Right cardiac atrium (tissue), 5 donors: ENCODE measurements at regions not wholly inside any gene's neighbourhood (a gene's known extent, or its start where the extent isn't known, plus 50 kb on each side); places are given as distances from the start of the nearest gene placed in this dataset.

Source experiments
- ATAC-seq, 2 donors: fragments of 200-7000 bp; cut with Tn5 transposase; one replicate each; pipeline versions ENCODE4 v1.8.0 to v1.9.1; 2020; ENCODE audit warnings: moderate library complexity in 2 of 2, mild to moderate bottlenecking in 1 of 2
- DNase-seq, 3 donors: peaks; one replicate each; pipeline ENCODE4 v3.0.0-alpha.2; 2020
- H3K27ac ChIP-seq: one replicate; pipeline ENCODE4 v1.5.1; 2013; ENCODE audit warnings: mild to moderate bottlenecking, low read length, control low read depth, moderate library complexity
- H3K27me3 ChIP-seq: one replicate; pipeline ENCODE4 v1.6.1; 2013; ENCODE audit not compliant: control insufficient read depth, insufficient read depth
- H3K4me1 ChIP-seq: one replicate; pipeline ENCODE4 v1.6.1; 2013; ENCODE audit warnings: low read length; ENCODE audit not compliant: control insufficient read depth, insufficient read depth
- H3K4me3 ChIP-seq: one replicate; pipeline ENCODE4 v1.5.1; 2013; ENCODE audit warnings: low read length, control low read depth
- H3K9me3 ChIP-seq: one replicate; pipeline ENCODE4 v1.6.1; 2013; ENCODE audit warnings: low read length; ENCODE audit not compliant: control insufficient read depth
- WGBS: extraction: QIAGEN DNeasy Blood & Tissue Kit; methylation state at CpG from one replicate; pipeline ENCODE4 v1.1.7; 2013; 5-methylcytosine and 5-hydroxymethylcytosine counted together
- intact Hi-C, 4 donors: fragments of 100-400 bp; cut with DNase I; formaldehyde crosslinking; loops; one replicate each; pipeline versions ENCODE4 v1.11.0 to v1.14.0; 2022 to 2023
- donor health status: healthy with polysubstance abuse.
- donor health status: DM: no; HTN: yes; CAD: no.
- donor health status: DM: no; HTN: no; CAD: no.
- donor health status: DM: no; HTN: yes; CAD: no; lungs with severe emphysema.
- donor health status: DM: yes; HTN: yes; CAD: no.

GRCh38 chr5:23027331-23027730 is 174.2 kb upstream of the CDH12 start:
- H3K4me1 ChIP-seq: peaks cover 2% of the 10 kb centered on the region
- DNase-seq (no peak), ATAC-seq (peak; percentile 92 to 94)
- no peaks in the 10 kb centered on the region for H3K9me3 ChIP-seq
- no peaks in the 10 kb centered on the region for H3K27me3 ChIP-seq
- H3K27ac ChIP-seq: peak overlapping the region; percentile 84
- H3K4me3 ChIP-seq: no peak overlapping the region
- 39% methylated on average over 2 of the region's 2 CpGs for WGBS
- intact Hi-C loops: no loop called here

GRCh38 chr5:23026252-23027170 is 173.4 kb upstream of the CDH12 start:
- intact Hi-C loops: no loop called here
- 66% methylated on average over 5 of the region's 5 CpGs for WGBS
- peak overlapping the region; percentile 12 for H3K27ac ChIP-seq
- no peak overlapping the region for H3K4me3 ChIP-seq
- H3K4me1 ChIP-seq: peaks cover 2% of the 10 kb centered on the region
- H3K27me3 ChIP-seq: no peaks in the 10 kb centered on the region
- H3K9me3 ChIP-seq: no peaks in the 10 kb centered on the region
- DNase-seq (no peak), ATAC-seq (no peak)

- 87% methylated on average over 1 of the region's 1 CpG for WGBS
These were observed 172.6 kb upstream of the CDH12 start for GRCh38 chr5:23025629-23026233.

GRCh38 chr5:23024470-23024869 is 171.3 kb upstream of the CDH12 start:
- 55% methylated on average over 5 of the region's 5 CpGs for WGBS
- ATAC-seq: no peak
- H3K4me1 ChIP-seq: peaks cover 2% of the 10 kb centered on the region

More at GRCh38 chr5:23025629-23026233, 172.6 kb upstream of the CDH12 start:
- Histone ChIP-seq H3K27ac (no peak overlapping the region), H3K4me3 (no peak overlapping the region), H3K27me3 (no peaks in the 10 kb centered on the region), H3K9me3 (no peaks in the 10 kb centered on the region), H3K4me1 (peaks cover 2% of the 10 kb centered on the region)
- ATAC-seq: no peak
- no peak for DNase-seq
- intact Hi-C loops: no loop called here

GRCh38 chr5:23014825-23015224 is 161.7 kb upstream of the CDH12 start:
- ATAC-seq (no peak), DNase-seq (no peak)
- Histone ChIP-seq H3K9me3 (peaks cover 2% of the 10 kb centered on the region), H3K4me3 (no peak overlapping the region), H3K27me3 (no peaks in the 10 kb centered on the region), H3K4me1 (no peaks in the 10 kb centered on the region), H3K27ac (no peak overlapping the region)
- 51% methylated on average over 4 of the region's 4 CpGs for WGBS
- intact Hi-C loops: no loop called here

More at GRCh38 chr5:23024470-23024869, 171.3 kb upstream of the CDH12 start:
- no peak overlapping the region for H3K27ac ChIP-seq
- H3K9me3 ChIP-seq: no peaks in the 10 kb centered on the region
- no peaks in the 10 kb centered on the region for H3K27me3 ChIP-seq
- no peak overlapping the region for H3K4me3 ChIP-seq
- DNase-seq: no peak
- intact Hi-C loops: no loop called here

GRCh38 chr5:23014266-23014665 is 161.1 kb upstream of the CDH12 start:
- WGBS: 58% methylated on average over 1 of the region's 1 CpG
- Histone ChIP-seq H3K27ac (no peak overlapping the region), H3K9me3 (peaks cover 2% of the 10 kb centered on the region), H3K27me3 (no peaks in the 10 kb centered on the region), H3K4me1 (no peaks in the 10 kb centered on the region), H3K4me3 (no peak overlapping the region)
- intact Hi-C loops: no loop called here
- ATAC-seq (no peak), DNase-seq (no peak)

- WGBS: 60% methylated on average over 4 of the region's 4 CpGs
- peak overlapping the region; percentile 20 for H3K4me3 ChIP-seq
- H3K9me3 ChIP-seq: peaks cover 2% of the 10 kb centered on the region
- DNase-seq (no peak), ATAC-seq (no peak)
- no peaks in the 10 kb centered on the region for H3K27me3 ChIP-seq
- intact Hi-C loops: no loop called here
- H3K4me1 ChIP-seq: no peaks in the 10 kb centered on the region
- H3K27ac ChIP-seq: no peak overlapping the region
These were observed 160.4 kb upstream of the CDH12 start for GRCh38 chr5:23013395-23013998.

- H3K4me3 ChIP-seq: peak overlapping the region; percentile 25
- H3K27me3 ChIP-seq: no peaks in the 10 kb centered on the region
These were observed 159.7 kb upstream of the CDH12 start for GRCh38 chr5:23012842-23013241.

GRCh38 chr5:23007762-23008161 is 154.6 kb upstream of the CDH12 start:
- no peak for DNase-seq
- Histone ChIP-seq H3K4me1 (no peaks in the 10 kb centered on the region), H3K27me3 (no peaks in the 10 kb centered on the region), H3K4me3 (no peak overlapping the region), H3K9me3 (no peaks in the 10 kb centered on the region), H3K27ac (no peak overlapping the region)
- WGBS: 82% methylated on average over 1 of the region's 1 CpG
- ATAC-seq: no peak
- intact Hi-C loops: no loop called here

More at GRCh38 chr5:23012842-23013241, 159.7 kb upstream of the CDH12 start:
- DNase-seq: no peak
- Histone ChIP-seq H3K27ac (no peak overlapping the region), H3K4me1 (no peaks in the 10 kb centered on the region), H3K9me3 (peaks cover 2% of the 10 kb centered on the region)
- 74% methylated on average over 5 of the region's 5 CpGs for WGBS
- intact Hi-C loops: no loop called here
- ATAC-seq: no peak

- no peaks in the 10 kb centered on the region for H3K27me3 ChIP-seq
- 35% methylated on average over 1 of the region's 1 CpG for WGBS
- intact Hi-C loops: no loop called here
These were observed 154.1 kb upstream of the CDH12 start for GRCh38 chr5:23007236-23007635.

GRCh38 chr5:23001120-23001519 is 148.0 kb upstream of the CDH12 start:
- Histone ChIP-seq H3K27ac (no peak overlapping the region), H3K4me1 (no peaks in the 10 kb centered on the region), H3K27me3 (no peaks in the 10 kb centered on the region), H3K9me3 (no peaks in the 10 kb centered on the region), H3K4me3 (no peak overlapping the region)
- WGBS: 91% methylated on average over 3 of the region's 3 CpGs
- ATAC-seq (no peak), DNase-seq (no peak)
- intact Hi-C loops: no loop called here

More at GRCh38 chr5:23007236-23007635, 154.1 kb upstream of the CDH12 start:
- DNase-seq: no peak
- ATAC-seq: no peak
- Histone ChIP-seq H3K27ac (no peak overlapping the region), H3K4me1 (no peaks in the 10 kb centered on the region), H3K9me3 (no peaks in the 10 kb centered on the region), H3K4me3 (no peak overlapping the region)
